KMS-11 (cell line): ENCODE measurements at regions not wholly inside any gene's neighbourhood (a gene's known extent, or its start where the extent isn't known, plus 50 kb on each side); places are given as distances from the start of the nearest gene placed in this dataset.
"Not testable (repeated sequence)": the region's sequence is repeated elsewhere in the genome, so short reads cannot be mapped to it uniquely, and the experiment has no call there.

Experiments used
- H2AFZ ChIP-seq: fragments of 200-600 bp; sonication (generic); 2 replicates; pipeline ENCODE4 v1.6.1; 2016; ENCODE audit warnings: antibody characterized with exemption, mixed run types, low read depth
- H3K27ac ChIP-seq: fragments of 200-600 bp; sonication (generic); 2 replicates; pipeline ENCODE4 v1.6.1; 2016; ENCODE audit warnings: mild to moderate bottlenecking, mixed run types
- H3K27me3 ChIP-seq: fragments of 200-600 bp; sonication (generic); 2 replicates; pipeline ENCODE4 v1.6.1; 2017; ENCODE audit warnings: mild to moderate bottlenecking, low read depth, mixed run types, moderate library complexity; ENCODE audit not compliant: insufficient read depth
- H3K36me3 ChIP-seq: fragments of 200-600 bp; sonication (generic); 2 replicates; pipeline ENCODE4 v1.6.1; 2017; ENCODE audit warnings: mild to moderate bottlenecking, mixed run types; ENCODE audit not compliant: insufficient read depth
- H3K4me1 ChIP-seq: fragments of 200-600 bp; sonication (generic); 2 replicates; pipeline ENCODE4 v1.6.1; 2016; ENCODE audit warnings: mild to moderate bottlenecking, low read depth, mixed run types; ENCODE audit not compliant: poor library complexity, severe bottlenecking
- H3K4me2 ChIP-seq: fragments of 200-600 bp; sonication (generic); 2 replicates; pipeline ENCODE4 v1.7.0; 2016; ENCODE audit warnings: mild to moderate bottlenecking, mixed run types
- H3K4me3 ChIP-seq: fragments of 200-600 bp; sonication (generic); IDR thresholded peaks from 2 replicates; pipeline ENCODE4 v1.6.1; 2017; ENCODE audit warnings: low read depth, low read length, mixed read lengths; ENCODE audit not compliant: insufficient read depth
- H3K79me2 ChIP-seq: fragments of 200-600 bp; sonication (generic); 2 replicates; pipeline ENCODE4 v1.6.1; 2016; ENCODE audit warnings: low read depth, mixed run types; ENCODE audit not compliant: insufficient read depth
- H3K9ac ChIP-seq: fragments of 200-600 bp; sonication (generic); 2 replicates; pipeline ENCODE4 v1.6.1; 2016; ENCODE audit warnings: mild to moderate bottlenecking, mixed run types
- H4K20me1 ChIP-seq: fragments of 200-600 bp; sonication (generic); 2 replicates; pipeline ENCODE4 v1.6.1; 2016; ENCODE audit warnings: mild to moderate bottlenecking, mixed run types; ENCODE audit not compliant: insufficient read depth
- TF ChIP-seq, protein P1 (sequence below): fragments of 200-600 bp; sonication (generic); conservative IDR thresholded peaks from 2 replicates; pipeline ENCODE4 v1.6.1; 2017; ENCODE audit warnings: low read depth, mild to moderate bottlenecking, antibody characterized with exemption, low read length, moderate library complexity, mixed read lengths

DNA sequence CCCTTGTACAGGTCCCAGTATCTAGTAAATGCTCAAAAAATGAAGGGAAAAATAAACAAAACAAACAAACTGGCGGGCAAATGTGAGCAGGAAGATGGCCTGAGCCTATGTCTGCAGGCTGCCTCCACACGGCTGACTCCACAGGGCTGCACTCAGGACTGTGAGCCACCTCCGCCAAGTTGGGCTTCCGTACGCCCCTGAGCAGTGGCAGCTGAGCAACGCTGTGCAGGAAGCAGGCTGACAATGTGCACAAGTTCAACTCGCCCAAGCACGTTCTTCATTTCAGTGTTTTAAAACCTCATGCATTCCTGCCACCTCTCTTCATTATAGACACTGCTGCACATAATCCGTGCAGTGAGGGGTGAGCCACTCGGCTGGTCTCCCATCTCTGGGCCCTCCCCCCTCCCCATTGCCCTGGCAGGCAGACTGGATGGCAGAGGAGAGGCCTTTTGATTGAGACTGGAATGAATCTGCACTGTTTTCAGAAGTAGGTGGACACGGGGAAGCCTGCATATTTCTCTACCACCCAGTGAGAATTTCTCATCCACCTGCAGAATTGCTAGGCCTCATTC lies 915.3 kb downstream of the UQCRFS1 start:
- Histone ChIP-seq H3K4me2 (no peak overlapping the region), H3K4me1 (no peaks in the 10 kb centered on the region), H3K9ac (no peak overlapping the region), H3K79me2 (no peaks in the 10 kb centered on the region), H3K27me3 (no peaks in the 10 kb centered on the region), H3K36me3 (no peaks in the 10 kb centered on the region), H3K27ac (no peak overlapping the region), H4K20me1 (no peaks in the 10 kb centered on the region), H2AFZ (no peak overlapping the region), H3K4me3 (no peak overlapping the region)
- TF ChIP-seq, protein P1, sequence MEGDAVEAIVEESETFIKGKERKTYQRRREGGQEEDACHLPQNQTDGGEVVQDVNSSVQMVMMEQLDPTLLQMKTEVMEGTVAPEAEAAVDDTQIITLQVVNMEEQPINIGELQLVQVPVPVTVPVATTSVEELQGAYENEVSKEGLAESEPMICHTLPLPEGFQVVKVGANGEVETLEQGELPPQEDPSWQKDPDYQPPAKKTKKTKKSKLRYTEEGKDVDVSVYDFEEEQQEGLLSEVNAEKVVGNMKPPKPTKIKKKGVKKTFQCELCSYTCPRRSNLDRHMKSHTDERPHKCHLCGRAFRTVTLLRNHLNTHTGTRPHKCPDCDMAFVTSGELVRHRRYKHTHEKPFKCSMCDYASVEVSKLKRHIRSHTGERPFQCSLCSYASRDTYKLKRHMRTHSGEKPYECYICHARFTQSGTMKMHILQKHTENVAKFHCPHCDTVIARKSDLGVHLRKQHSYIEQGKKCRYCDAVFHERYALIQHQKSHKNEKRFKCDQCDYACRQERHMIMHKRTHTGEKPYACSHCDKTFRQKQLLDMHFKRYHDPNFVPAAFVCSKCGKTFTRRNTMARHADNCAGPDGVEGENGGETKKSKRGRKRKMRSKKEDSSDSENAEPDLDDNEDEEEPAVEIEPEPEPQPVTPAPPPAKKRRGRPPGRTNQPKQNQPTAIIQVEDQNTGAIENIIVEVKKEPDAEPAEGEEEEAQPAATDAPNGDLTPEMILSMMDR = no peak

DNA sequence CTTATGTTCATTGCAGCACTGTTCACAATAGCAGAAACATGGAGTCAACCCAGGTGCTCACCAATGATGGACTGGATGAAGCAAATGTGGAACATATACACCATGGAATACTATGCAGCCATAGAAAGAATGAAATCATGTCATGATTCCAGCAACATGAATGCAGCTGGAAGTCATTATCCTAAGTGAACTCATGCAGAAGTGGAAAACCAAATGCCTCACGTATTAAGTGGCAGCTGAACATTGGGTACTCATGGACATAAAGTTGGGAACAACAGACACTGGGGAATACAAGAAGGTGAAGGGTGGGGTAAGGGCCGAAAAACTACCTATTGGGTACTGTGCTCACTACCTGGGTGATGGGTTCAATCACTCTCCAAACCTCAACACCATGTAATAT lies 915.9 kb downstream of the UQCRFS1 start:
- TF ChIP-seq, protein P1 = no peak
- H3K4me2 ChIP-seq = no peak overlapping the region
- H3K4me3 ChIP-seq = no peak overlapping the region
- H2AFZ ChIP-seq = no peak overlapping the region
- H3K27ac ChIP-seq = no peak overlapping the region
- H4K20me1 ChIP-seq = no peaks in the 10 kb centered on the region
- H3K36me3 ChIP-seq = no peaks in the 10 kb centered on the region
- no peaks in the 10 kb centered on the region for H3K27me3 ChIP-seq
- H3K79me2 ChIP-seq = no peaks in the 10 kb centered on the region
- no peaks in the 10 kb centered on the region for H3K4me1 ChIP-seq
- no peak overlapping the region for H3K9ac ChIP-seq

DNA sequence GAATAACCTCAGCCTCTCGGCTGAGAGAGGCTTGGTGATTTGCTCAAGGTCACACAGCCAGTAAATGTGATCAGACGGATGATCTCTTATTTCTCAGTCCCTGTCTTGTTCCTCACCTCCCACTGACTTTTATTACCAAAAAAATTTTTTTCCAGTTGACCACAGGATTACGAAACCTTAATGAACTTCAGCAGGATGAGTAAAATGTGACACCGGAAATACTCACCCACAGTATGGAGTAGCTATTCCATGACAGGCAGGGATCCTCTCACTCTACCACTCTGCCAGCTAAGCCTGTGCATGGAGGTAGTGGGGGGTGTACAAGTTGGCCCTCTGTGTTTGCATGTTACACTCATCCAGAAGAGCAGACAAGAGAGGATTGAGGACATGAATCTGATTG lies 916.4 kb downstream of the UQCRFS1 start:
- TF ChIP-seq, protein P1 = no peak
- Histone ChIP-seq H3K9ac (no peak overlapping the region), H3K4me2 (no peak overlapping the region), H3K4me1 (no peaks in the 10 kb centered on the region), H3K36me3 (no peaks in the 10 kb centered on the region), H4K20me1 (no peaks in the 10 kb centered on the region), H3K4me3 (no peak overlapping the region), H3K79me2 (no peaks in the 10 kb centered on the region), H3K27ac (no peak overlapping the region), H2AFZ (no peak overlapping the region), H3K27me3 (no peaks in the 10 kb centered on the region)

DNA sequence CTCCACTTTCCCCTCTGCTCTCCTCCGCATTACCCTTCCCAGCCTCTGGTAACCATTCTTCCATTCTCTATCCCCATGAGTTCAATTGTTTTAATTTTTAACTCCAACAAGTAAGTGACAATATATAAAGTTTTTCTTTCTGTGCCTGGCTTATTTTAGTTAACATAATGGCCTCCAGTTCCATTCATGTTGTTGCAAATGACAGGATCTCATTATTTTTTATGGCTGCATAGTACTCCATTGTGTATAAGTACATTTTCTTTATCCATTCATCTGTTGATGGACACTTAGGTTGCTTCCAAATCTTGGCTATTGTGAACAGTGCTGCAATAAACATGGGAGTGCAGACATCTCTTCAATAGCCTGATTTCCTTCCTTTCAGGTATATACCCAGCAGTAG lies 918.0 kb downstream of the UQCRFS1 start:
- not testable (repeated sequence) for H3K9ac ChIP-seq, H3K79me2 ChIP-seq, H3K4me2 ChIP-seq, H2AFZ ChIP-seq, H3K27ac ChIP-seq, H4K20me1 ChIP-seq, H3K36me3 ChIP-seq, H3K27me3 ChIP-seq, H3K4me3 ChIP-seq, H3K4me1 ChIP-seq

DNA sequence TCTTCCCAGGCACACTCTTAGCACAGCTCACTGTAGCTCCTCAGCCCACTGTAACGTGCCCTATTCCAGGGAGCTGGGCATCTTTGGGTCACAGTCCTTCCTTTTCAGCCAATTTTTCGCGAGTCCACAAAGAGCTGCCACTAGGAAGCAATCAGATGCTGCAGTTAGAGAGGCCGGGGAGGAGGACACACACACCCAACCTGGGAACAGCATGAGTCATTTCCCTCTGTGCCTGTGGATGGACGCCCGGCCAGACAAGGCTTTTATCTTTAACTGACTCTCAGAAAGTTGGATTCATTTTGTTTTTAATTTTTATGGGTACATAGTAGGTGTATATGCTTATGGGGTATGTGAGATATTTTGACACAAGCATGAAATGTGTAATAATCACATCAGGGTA lies 918.6 kb downstream of the UQCRFS1 start:
- Histone ChIP-seq H3K4me3 (no peak overlapping the region), H3K36me3 (no peaks in the 10 kb centered on the region), H3K4me1 (no peaks in the 10 kb centered on the region), H4K20me1 (no peaks in the 10 kb centered on the region), H3K9ac (no peak overlapping the region), H3K4me2 (no peak overlapping the region), H3K27me3 (no peaks in the 10 kb centered on the region), H3K27ac (no peak overlapping the region), H2AFZ (no peak overlapping the region), H3K79me2 (no peaks in the 10 kb centered on the region)
- TF ChIP-seq, protein P1 = no peak
